ENCODE measurements at regions not wholly inside any gene's neighbourhood (a gene's known extent, or its start where the extent isn't known, plus 50 kb on each side); places are given as distances from the start of the nearest gene placed in this dataset.

DNA sequence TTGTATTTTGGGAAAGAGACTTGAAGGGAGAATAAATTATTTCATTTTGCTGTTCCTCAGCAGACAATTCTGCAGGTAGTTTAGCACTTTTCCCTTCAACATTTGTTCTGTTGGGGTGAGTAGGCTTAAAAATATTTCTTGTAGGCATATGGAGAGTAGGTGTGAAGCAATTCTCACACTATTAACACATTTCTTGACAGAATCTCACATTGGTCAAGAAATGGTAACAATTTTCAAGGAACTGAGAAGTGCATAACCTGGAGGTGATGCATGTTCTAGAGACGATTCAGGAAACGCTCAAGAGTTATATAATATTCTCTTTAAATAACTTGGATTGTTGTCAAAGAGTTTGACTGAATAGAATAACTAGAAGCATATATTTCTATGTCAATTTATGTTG is 658.2 kb downstream of the STIM2 start:
- BruUV-seq (replicated peaks), result no TSS peak

More for the DNA sequence above, 658.2 kb downstream of the STIM2 start:
- H3K27ac ChIP-seq (ENCODE audit: control insufficient read depth, insufficient read depth), result no peak overlapping the region
- FAIRE-seq (no peak), DNase-seq (ENCODE audit: low read depth, low spot score) (no peak), ATAC-seq (no peak)
- no peak overlapping the region for H2AFZ ChIP-seq (ENCODE audit: control insufficient read depth, low read depth, low read length)
- no peak overlapping the region for H3K4me3 ChIP-seq
- 0% methylated on average over 2 of the region's 2 CpGs for WGBS (ENCODE audit: insufficient coverage, insufficient replicate concordance, low lambda C conversion rate, missing lambda C conversion rate)
- H3K36me3 ChIP-seq (ENCODE audit: control insufficient read depth in 2 of 2, insufficient read depth in 2 of 2, low read length in 1 of 2), result no peaks in the 10 kb centered on the region
- TF ChIP-seq GATAD2B (conservative IDR thresholded peaks at IDR 0.05; ENCODE audit: low read depth) (no peak), JUNB (IDR thresholded peaks at IDR 0.05) (no peak), ATF7 (IDR thresholded peaks at IDR 0.05; ENCODE audit: low read depth) (no peak), ETV6 (conservative IDR thresholded peaks at IDR 0.05 in 1 of 2, IDR thresholded peaks at IDR 0.05 in 1 of 2; ENCODE audit: borderline replicate concordance in 1 of 2, low read depth in 1 of 2) (no peak), DPF2 (IDR thresholded peaks at IDR 0.05) (no peak), BCL11A (IDR thresholded peaks at IDR 0.05; ENCODE audit: low read depth, low read length) (no peak), ESRRA (IDR thresholded peaks at IDR 0.05; ENCODE audit: low read length) (no peak), CHD2 (IDR thresholded peaks at IDR 0.05; ENCODE audit: borderline replicate concordance, low read depth, low read length) (no peak), NFIC (IDR thresholded peaks at IDR 0.05; ENCODE audit: low read depth, low read length) (no peak), CREM (IDR thresholded peaks at IDR 0.05; ENCODE audit: low read depth) (no peak), HDGF (IDR thresholded peaks at IDR 0.05) (no peak), CREB1 (IDR thresholded peaks at IDR 0.05; ENCODE audit: low read depth) (no peak)
- TF ChIP-seq, protein P1, sequence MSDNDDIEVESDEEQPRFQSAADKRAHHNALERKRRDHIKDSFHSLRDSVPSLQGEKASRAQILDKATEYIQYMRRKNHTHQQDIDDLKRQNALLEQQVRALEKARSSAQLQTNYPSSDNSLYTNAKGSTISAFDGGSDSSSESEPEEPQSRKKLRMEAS (IDR thresholded peaks at IDR 0.05; ENCODE audit: low read depth, low read length), result no peak
- TF ChIP-seq, protein P2, sequence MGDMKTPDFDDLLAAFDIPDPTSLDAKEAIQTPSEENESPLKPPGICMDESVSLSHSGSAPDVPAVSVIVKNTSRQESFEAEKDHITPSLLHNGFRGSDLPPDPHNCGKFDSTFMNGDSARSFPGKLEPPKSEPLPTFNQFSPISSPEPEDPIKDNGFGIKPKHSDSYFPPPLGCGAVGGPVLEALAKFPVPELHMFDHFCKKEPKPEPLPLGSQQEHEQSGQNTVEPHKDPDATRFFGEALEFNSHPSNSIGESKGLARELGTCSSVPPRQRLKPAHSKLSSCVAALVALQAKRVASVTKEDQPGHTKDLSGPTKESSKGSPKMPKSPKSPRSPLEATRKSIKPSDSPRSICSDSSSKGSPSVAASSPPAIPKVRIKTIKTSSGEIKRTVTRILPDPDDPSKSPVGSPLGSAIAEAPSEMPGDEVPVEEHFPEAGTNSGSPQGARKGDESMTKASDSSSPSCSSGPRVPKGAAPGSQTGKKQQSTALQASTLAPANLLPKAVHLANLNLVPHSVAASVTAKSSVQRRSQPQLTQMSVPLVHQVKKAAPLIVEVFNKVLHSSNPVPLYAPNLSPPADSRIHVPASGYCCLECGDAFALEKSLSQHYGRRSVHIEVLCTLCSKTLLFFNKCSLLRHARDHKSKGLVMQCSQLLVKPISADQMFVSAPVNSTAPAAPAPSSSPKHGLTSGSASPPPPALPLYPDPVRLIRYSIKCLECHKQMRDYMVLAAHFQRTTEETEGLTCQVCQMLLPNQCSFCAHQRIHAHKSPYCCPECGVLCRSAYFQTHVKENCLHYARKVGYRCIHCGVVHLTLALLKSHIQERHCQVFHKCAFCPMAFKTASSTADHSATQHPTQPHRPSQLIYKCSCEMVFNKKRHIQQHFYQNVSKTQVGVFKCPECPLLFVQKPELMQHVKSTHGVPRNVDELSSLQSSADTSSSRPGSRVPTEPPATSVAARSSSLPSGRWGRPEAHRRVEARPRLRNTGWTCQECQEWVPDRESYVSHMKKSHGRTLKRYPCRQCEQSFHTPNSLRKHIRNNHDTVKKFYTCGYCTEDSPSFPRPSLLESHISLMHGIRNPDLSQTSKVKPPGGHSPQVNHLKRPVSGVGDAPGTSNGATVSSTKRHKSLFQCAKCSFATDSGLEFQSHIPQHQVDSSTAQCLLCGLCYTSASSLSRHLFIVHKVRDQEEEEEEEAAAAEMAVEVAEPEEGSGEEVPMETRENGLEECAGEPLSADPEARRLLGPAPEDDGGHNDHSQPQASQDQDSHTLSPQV (IDR thresholded peaks at IDR 0.05), result no peak
- no peak overlapping the region for H3K4me2 ChIP-seq (ENCODE audit: control insufficient read depth, insufficient read depth)
- no peaks in the 10 kb centered on the region for H3K27me3 ChIP-seq (replicated peaks in 1 of 2; ENCODE audit: control insufficient read depth in 2 of 2, insufficient read depth in 2 of 2, low read length in 1 of 2)
- intact Hi-C loops (cut with micrococcal nuclease; ENCODE audit: unreplicated experiment) (no loop called here), in situ Hi-C loops (cut with MboI) (no loop called here)
- SMC1A ChIA-PET (ENCODE audit: uncharacterized antibody, unreplicated experiment), result no interaction called here
- RAD21 ChIA-PET (ENCODE audit: unreplicated experiment), result no interaction called here
- H3K4me1 ChIP-seq (ENCODE audit: control insufficient read depth, insufficient read depth, low read length), result no peaks in the 10 kb centered on the region
- H3K79me2 ChIP-seq (ENCODE audit: control insufficient read depth, insufficient read depth, low read length), result no peaks in the 10 kb centered on the region
- no peaks in the 10 kb centered on the region for H3K9me3 ChIP-seq (replicated peaks; ENCODE audit: control insufficient read depth, insufficient read depth, low read length)
- H3K9ac ChIP-seq (ENCODE audit: control insufficient read depth, insufficient read depth, low read length), result no peak overlapping the region
- CTCF ChIA-PET, result no interaction called here
- POLR2A ChIA-PET, result no interaction called here
- no peaks in the 10 kb centered on the region for H4K20me1 ChIP-seq (ENCODE audit: control insufficient read depth, insufficient read depth)

All from GM12878 (cell line).